ENCODE measurements at regions not wholly inside any gene's neighbourhood (a gene's known extent, or its start where the extent isn't known, plus 50 kb on each side); places are given as distances from the start of the nearest gene placed in this dataset.

DNA sequence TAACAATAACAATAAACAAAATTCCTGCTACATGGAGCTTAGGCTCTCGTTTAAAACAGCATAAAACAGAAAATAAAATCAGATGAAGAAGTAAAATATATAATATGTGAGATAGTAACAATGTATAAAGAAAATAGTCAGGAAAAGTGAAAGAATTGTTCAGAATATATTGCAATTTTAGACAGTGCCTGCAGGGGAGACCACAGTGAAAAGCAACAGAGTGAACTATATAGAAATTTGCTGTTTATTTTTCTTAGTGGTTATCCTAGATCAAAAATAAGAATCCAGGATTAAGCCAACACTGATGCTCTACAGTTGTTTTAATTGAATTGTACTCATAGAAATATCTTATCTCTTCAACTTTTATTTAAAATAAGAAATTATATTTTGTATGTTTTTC lies 1639.0 kb upstream of the B3GALT2 start (continued):
- TF ChIP-seq, protein P1, sequence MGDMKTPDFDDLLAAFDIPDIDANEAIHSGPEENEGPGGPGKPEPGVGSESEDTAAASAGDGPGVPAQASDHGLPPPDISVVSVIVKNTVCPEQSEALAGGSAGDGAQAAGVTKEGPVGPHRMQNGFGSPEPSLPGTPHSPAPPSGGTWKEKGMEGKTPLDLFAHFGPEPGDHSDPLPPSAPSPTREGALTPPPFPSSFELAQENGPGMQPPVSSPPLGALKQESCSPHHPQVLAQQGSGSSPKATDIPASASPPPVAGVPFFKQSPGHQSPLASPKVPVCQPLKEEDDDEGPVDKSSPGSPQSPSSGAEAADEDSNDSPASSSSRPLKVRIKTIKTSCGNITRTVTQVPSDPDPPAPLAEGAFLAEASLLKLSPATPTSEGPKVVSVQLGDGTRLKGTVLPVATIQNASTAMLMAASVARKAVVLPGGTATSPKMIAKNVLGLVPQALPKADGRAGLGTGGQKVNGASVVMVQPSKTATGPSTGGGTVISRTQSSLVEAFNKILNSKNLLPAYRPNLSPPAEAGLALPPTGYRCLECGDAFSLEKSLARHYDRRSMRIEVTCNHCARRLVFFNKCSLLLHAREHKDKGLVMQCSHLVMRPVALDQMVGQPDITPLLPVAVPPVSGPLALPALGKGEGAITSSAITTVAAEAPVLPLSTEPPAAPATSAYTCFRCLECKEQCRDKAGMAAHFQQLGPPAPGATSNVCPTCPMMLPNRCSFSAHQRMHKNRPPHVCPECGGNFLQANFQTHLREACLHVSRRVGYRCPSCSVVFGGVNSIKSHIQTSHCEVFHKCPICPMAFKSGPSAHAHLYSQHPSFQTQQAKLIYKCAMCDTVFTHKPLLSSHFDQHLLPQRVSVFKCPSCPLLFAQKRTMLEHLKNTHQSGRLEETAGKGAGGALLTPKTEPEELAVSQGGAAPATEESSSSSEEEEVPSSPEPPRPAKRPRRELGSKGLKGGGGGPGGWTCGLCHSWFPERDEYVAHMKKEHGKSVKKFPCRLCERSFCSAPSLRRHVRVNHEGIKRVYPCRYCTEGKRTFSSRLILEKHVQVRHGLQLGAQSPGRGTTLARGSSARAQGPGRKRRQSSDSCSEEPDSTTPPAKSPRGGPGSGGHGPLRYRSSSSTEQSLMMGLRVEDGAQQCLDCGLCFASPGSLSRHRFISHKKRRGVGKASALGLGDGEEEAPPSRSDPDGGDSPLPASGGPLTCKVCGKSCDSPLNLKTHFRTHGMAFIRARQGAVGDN (IDR thresholded peaks at IDR 0.05), result no peak
- TF ChIP-seq, protein P2, sequence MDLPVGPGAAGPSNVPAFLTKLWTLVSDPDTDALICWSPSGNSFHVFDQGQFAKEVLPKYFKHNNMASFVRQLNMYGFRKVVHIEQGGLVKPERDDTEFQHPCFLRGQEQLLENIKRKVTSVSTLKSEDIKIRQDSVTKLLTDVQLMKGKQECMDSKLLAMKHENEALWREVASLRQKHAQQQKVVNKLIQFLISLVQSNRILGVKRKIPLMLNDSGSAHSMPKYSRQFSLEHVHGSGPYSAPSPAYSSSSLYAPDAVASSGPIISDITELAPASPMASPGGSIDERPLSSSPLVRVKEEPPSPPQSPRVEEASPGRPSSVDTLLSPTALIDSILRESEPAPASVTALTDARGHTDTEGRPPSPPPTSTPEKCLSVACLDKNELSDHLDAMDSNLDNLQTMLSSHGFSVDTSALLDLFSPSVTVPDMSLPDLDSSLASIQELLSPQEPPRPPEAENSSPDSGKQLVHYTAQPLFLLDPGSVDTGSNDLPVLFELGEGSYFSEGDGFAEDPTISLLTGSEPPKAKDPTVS (IDR thresholded peaks at IDR 0.05; ENCODE audit: low read depth, low read length), result no peak
- TF ChIP-seq PAX8 (IDR thresholded peaks at IDR 0.05) (no peak), SREBF1 (IDR thresholded peaks at IDR 0.05; ENCODE audit: low read length) (no peak), EED (IDR thresholded peaks at IDR 0.05; ENCODE audit: low read depth) (no peak), ZNF622 (IDR thresholded peaks at IDR 0.05) (no peak), KAT2A (conservative IDR thresholded peaks at IDR 0.05; ENCODE audit: control insufficient read depth, low read depth, low read length) (no peak), RAD51 (IDR thresholded peaks at IDR 0.05) (no peak)

DNA sequence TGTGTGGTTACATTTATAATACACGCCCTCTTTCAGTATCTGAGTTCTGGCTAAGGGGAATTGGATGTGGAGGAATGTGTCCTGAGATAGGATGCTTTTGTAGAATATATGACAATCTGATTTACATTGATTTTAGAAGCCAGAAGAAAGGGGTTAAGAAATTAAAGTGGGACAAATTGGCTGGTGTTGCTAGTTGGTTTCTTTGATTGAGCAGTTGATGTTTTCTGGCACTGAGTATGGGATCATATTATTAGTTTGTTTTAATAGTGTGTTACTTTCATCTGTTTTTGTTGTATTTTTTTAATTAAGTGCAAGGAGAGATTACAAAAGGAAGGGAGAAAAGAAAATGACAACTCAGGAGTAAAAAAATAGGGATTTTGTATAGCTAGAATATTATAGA lies 1634.7 kb upstream of the B3GALT2 start:
- in situ Hi-C loops (cut with MboI), result no loop called here
- BruUV-seq (replicated peaks), result no TSS peak
- no peak overlapping the region for H3K4me3 ChIP-seq
- H4K20me1 ChIP-seq (ENCODE audit: control insufficient read depth, insufficient read depth), result no peaks in the 10 kb centered on the region
- H3K9ac ChIP-seq (ENCODE audit: control insufficient read depth, insufficient read depth, low read length), result no peak overlapping the region
- ChIA-PET RAD21 (ENCODE audit: unreplicated experiment) (no interaction called here), SMC1A (ENCODE audit: uncharacterized antibody, unreplicated experiment) (interaction anchor here (1.3 kb wide), 1 partner anchor 9 kb away, joined by 5 read pairs; no protein-coding TSS in a partner anchor), POLR2A (no interaction called here), CTCF (no interaction called here)
- H3K27ac ChIP-seq (ENCODE audit: control insufficient read depth, insufficient read depth), result no peak overlapping the region
- 70% methylated on average over 1 of the region's 1 CpG for WGBS (ENCODE audit: insufficient coverage, insufficient replicate concordance, low lambda C conversion rate, missing lambda C conversion rate)
- FAIRE-seq, result no peak
- no peak overlapping the region for H3K4me2 ChIP-seq (ENCODE audit: control insufficient read depth, insufficient read depth)
- H2AFZ ChIP-seq (ENCODE audit: control insufficient read depth, low read depth, low read length), result no peak overlapping the region
- no peaks in the 10 kb centered on the region for H3K36me3 ChIP-seq (ENCODE audit: control insufficient read depth in 2 of 2, insufficient read depth in 2 of 2, low read length in 1 of 2)
- intact Hi-C loops (cut with micrococcal nuclease; ENCODE audit: unreplicated experiment), result no loop called here
- no peaks in the 10 kb centered on the region for H3K4me1 ChIP-seq (ENCODE audit: control insufficient read depth, insufficient read depth, low read length)
- no peaks in the 10 kb centered on the region for H3K79me2 ChIP-seq (ENCODE audit: control insufficient read depth, insufficient read depth, low read length)
- H3K9me3 ChIP-seq (replicated peaks; ENCODE audit: control insufficient read depth, insufficient read depth, low read length), result no peaks in the 10 kb centered on the region
- no peak for DNase-seq (ENCODE audit: low read depth, low spot score)
- no peaks in the 10 kb centered on the region for H3K27me3 ChIP-seq (replicated peaks in 1 of 2; ENCODE audit: control insufficient read depth in 2 of 2, insufficient read depth in 2 of 2, low read length in 1 of 2)
- ATAC-seq, result no peak
- no peak for TF ChIP-seq RAD51 (IDR thresholded peaks at IDR 0.05)
- TF ChIP-seq, protein P3, sequence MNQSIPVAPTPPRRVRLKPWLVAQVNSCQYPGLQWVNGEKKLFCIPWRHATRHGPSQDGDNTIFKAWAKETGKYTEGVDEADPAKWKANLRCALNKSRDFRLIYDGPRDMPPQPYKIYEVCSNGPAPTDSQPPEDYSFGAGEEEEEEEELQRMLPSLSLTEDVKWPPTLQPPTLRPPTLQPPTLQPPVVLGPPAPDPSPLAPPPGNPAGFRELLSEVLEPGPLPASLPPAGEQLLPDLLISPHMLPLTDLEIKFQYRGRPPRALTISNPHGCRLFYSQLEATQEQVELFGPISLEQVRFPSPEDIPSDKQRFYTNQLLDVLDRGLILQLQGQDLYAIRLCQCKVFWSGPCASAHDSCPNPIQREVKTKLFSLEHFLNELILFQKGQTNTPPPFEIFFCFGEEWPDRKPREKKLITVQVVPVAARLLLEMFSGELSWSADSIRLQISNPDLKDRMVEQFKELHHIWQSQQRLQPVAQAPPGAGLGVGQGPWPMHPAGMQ (IDR thresholded peaks at IDR 0.05; ENCODE audit: borderline replicate concordance), result no peak
- no peak for TF ChIP-seq PAX8 (IDR thresholded peaks at IDR 0.05)
- TF ChIP-seq NBN (IDR thresholded peaks at IDR 0.05), result no peak
- no peak for TF ChIP-seq YBX1 (IDR thresholded peaks at IDR 0.05)
- TF ChIP-seq RBBP5 (conservative IDR thresholded peaks at IDR 0.05), result no peak
- TF ChIP-seq CHD4 (IDR thresholded peaks at IDR 0.05), result no peak
- TF ChIP-seq, protein P2 (IDR thresholded peaks at IDR 0.05; ENCODE audit: low read depth, low read length), result no peak
- TF ChIP-seq NR2F1 (conservative IDR thresholded peaks at IDR 0.05), result no peak
- TF ChIP-seq STAT3 (IDR thresholded peaks at IDR 0.05; ENCODE audit: low read depth, low read length), result no peak
- no peak for TF ChIP-seq SUZ12 (IDR thresholded peaks at IDR 0.05; ENCODE audit: unreplicated experiment)
- TF ChIP-seq ZNF24 (IDR thresholded peaks at IDR 0.05), result no peak
